Suppressor macrophage (primary cell): ENCODE measurements at regions not wholly inside any gene's neighbourhood (a gene's known extent, or its start where the extent isn't known, plus 50 kb on each side); places are given as distances from the start of the nearest gene placed in this dataset.
A peak's percentile ranks its signal among the peaks of the same experiment; 100 is the strongest.
"Not testable (repeated sequence)": the region's sequence is repeated elsewhere in the genome, so short reads cannot be mapped to it uniquely, and the experiment has no call there.

ENCODE experiments used
- DNase-seq, 4 experiments: peaks; one replicate each; pipeline ENCODE4 v3.0.0-alpha.2; 2020 to 2022

GRCh38 chr10:53063805-53064204, 291.2 kb upstream of the MBL2 start:
- no peak for DNase-seq

- DNase-seq, result peak in 1 of 4 experiments; percentile 3
Observed at GRCh38 chr10:53052521-53053164, 280.1 kb upstream of the MBL2 start.

- no peak for DNase-seq
Observed at GRCh38 chr10:53045315-53045714, 272.7 kb upstream of the MBL2 start.

GRCh38 chr10:53035823-53036222, 263.2 kb upstream of the MBL2 start:
- not testable (repeated sequence) for DNase-seq

DNA sequence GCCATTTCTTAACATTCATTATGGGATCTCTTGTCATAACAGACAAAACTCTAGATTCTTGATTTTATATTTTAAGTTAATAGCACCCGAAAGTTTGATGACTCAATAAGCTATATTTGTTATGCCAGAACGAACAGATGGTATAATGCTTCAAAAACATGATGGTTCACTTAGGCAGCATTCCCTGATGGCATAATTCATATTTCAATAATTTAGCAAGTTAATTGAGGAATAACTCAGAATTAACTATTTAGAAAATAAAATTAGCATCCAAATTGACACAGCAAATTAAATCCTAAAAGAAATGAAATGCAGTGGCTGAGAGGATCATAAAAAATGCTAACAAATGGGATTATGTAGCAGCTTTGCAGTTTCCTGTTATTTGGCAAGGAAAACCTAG, 260.8 kb upstream of the MBL2 start:
- DNase-seq, result no peak

GRCh38 chr10:53029872-53030849, 257.6 kb upstream of the MBL2 start:
- peak; percentile 62 to 82 (median 78) for DNase-seq

DNA sequence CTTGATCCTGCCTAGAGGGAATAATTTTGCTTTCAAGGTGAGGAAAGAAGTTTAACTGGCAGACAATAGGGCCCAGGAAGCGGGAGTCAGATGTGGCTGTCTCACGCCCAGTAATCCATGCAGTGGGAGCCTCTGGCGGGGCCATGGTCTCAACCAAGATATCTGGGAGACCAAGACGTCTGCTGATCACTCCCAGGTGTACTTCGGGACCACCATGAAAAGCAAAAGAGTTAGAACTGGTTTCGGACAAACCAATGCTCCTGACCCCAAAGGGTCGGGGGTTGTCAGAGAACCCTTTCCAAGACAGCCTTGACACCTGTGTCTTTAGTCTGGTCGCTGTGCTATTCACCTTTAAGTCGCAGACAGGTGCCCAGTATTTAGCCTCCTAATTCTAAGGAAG, 256.9 kb upstream of the MBL2 start:
- DNase-seq, result no peak

DNA sequence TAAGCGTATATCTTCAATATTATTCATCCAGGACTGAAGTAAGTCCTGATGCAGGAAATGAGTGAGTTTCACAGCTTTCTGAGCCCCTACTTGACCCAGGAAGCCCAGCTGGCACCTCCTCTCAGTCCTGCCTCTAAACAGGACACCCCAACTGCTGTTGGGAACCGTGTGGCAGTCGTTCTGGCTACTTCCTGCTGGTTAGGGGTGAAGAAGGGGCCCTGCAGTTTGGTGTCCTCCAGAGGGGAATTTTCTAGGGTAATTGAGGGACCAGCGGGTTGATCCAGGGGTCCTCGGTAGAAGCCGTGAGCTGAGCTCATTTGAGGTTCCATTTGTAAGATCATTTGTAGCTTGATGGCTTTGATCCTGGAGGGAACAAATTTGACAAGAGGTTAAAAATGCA, 253.2 kb upstream of the MBL2 start:
- DNase-seq, result not testable (repeated sequence)

DNA sequence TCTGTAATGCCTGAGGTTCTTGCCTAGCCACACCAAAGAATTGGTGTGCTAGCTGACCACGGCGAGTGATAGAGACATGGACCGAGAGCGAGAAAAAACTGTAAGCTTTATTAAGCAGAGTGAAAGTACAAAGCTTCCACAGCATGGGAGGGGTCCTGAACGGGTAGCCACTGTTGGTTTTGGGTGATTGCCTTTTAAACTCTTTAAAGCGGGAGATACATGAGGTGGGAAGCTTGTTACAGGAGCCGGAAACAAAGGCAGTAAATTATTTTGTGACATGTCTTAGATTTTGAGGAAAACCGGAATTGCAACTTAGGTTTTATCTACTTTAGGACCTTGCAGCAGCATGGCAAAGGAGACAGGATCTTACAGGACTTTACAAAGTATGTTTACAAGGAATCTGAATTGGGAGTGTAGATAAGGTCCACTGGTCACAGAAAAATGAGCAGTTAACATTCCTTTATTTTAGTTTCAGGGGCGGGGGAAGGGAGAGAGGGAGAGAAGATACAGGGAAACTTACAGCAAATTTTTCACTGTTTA, 252.7 kb upstream of the MBL2 start:
- peak in 3 of 4 experiments; percentile 3 to 26 (median 7) for DNase-seq

- DNase-seq, result no peak
Observed at GRCh38 chr10:53023411-53023810, 250.8 kb upstream of the MBL2 start.

DNA sequence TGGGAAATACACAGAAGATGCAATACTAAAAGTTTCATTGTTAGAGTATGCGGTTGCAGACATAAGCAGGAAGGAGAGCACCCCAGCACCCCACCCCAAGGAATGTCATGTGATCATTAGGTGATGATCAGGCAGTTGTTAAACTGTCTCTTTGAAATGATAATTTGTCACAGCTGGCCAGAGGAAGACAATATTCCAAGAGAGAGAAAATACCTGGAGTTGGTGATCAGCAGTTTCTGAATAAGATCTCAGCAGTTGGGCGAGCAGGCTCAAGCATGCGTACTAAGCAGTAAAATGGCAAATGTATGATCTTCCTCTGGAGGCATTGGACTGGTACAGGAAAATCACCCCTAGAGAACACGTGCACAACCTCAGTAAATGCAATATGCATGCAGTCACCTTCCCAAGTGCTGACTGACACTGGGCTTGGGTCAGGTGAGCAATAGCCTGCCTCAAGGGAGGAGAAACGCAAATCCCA, 250.1 kb upstream of the MBL2 start:
- DNase-seq, result peak in 1 of 4 experiments; percentile 40

DNA sequence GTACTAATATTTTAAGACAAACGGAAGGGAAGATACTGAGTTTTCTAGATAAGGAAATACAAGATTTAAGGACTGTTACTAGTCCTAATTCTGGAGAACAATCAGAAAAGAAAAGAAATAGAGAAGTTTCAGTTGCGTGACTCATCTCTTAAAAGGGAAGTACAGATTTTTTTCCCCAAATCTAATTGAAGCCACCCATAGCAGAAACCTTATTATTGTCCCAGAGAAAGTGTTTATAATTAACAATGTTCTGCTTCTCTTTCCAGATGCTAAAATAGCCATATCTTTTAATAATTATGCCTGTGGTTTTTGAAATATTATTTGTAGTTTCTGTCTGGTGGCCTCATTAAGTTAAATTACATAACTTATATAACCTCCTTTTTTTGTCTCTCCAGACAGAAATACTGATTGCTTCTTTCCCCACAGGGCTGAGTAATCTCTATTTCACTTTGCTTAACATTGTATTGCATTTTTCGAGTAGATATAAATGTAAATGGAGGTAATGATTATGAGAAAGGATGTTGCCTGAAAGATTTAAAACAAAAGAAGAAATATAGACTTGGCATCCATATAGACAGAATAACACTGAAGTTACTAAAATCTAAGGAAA, 240.7 kb upstream of the MBL2 start:
- DNase-seq, result peak in 3 of 4 experiments; percentile 9 to 80 (median 72)

- no peak for DNase-seq
Observed at GRCh38 chr10:53009961-53010907, 237.7 kb upstream of the MBL2 start.

GRCh38 chr10:53007527-53007842, 234.9 kb upstream of the MBL2 start:
- DNase-seq, result peak in 1 of 4 experiments; percentile 26

GRCh38 chr10:53006663-53007526, 234.3 kb upstream of the MBL2 start:
- no peak for DNase-seq

DNA sequence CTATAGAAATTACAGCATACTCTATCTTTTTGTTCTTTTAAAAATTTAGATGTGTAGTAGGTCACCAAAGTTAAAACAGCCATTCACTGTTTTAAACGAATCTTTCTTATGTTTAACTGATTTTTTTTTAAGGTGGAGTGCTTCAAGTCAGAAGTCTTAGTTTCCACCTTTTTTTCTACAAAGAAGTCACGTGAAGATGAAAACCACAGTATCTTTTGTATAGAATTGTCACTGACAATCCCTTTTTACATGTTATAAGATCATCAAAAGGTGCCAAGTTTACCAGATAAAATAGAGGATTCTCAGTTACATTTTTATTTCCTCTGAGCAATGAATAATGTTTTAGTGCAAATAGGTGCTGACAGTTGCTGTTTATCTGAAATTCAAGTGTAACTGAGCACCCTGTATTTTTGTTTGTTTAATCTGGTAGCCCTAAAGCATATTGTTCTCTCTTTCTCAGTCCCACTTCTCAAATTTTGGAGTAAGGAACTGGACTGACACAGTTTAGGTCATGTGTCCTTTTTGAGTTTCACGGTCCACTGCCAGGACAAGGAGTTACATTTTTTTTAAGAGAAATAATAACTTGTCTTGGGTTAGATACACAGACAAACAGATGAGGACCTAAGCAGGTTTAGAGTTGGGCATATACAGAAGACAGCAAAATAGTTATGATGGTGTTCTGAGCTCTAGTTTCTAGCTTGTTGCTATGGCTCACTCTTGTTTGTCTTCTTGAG, 233.2 kb upstream of the MBL2 start:
- DNase-seq, result peak in 3 of 4 experiments; percentile 28 to 64 (median 41)

- peak in 3 of 4 experiments; percentile 11 to 53 (median 17) for DNase-seq
Observed at GRCh38 chr10:53003094-53003493, 230.5 kb upstream of the MBL2 start.

GRCh38 chr10:52999681-53000080, 227.1 kb upstream of the MBL2 start:
- DNase-seq, result no peak

DNA sequence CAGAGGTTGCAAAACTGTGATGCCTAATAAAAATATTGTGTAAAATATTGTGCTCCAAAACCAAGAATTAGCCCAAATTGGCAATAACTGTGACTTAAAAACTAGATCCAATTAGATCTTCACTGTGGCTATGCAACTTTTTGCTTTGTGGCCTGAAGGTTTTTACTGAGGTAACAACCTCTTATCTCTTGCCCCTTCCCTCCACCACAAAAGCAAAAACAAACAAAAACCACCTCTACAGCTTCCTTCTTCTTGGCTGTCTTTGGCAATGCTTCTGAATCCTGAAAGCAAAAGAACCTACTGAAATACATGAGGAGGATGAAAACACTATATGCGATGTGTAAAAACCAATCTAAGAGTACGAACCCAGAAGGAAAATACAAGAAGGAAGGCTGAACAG, 226.7 kb upstream of the MBL2 start:
- DNase-seq, result no peak

- no peak for DNase-seq
Observed at GRCh38 chr10:52997007-52997406, 224.4 kb upstream of the MBL2 start.
